ENCODE measurements at regions not wholly inside any gene's neighbourhood (a gene's known extent, or its start where the extent isn't known, plus 50 kb on each side); places are given as distances from the start of the nearest gene placed in this dataset.
"Not testable (repeated sequence)": the region's sequence is repeated elsewhere in the genome, so short reads cannot be mapped to it uniquely, and the experiment has no call there.

DNA sequence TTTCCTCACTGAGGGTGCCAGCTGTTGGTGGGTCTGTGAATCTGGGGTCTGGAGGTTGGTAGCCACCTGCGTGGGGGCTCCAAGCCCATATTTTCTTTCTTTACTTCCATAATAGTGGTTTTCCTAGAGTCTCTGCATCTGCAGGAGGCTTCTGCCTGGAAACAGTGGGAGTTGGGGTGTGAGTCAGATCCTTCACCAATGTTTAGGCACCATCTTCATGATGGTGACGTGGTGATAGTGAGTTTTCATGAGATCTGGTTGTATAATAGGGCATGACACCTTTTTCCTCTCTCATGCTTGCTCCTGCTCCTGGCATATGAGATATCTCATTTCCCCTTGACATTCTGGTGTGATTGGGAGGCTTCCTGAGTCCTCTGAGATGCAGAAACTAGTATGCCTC is 832.9 kb downstream of the FOXD4L5 start:
- H3K27ac ChIP-seq; DNase-seq (ENCODE audit: low read depth in 1 of 2, low spot score in 1 of 2); H3K4me2 ChIP-seq; ATAC-seq; H3K4me1 ChIP-seq; CTCF ChIA-PET; POLR2A ChIA-PET; H3K4me3 ChIP-seq; H3K9me3 ChIP-seq; FAIRE-seq: not testable (repeated sequence)
- 8% methylated on average over 2 of the region's 2 CpGs for WGBS (ENCODE audit: missing lambda C conversion rate)

DNA sequence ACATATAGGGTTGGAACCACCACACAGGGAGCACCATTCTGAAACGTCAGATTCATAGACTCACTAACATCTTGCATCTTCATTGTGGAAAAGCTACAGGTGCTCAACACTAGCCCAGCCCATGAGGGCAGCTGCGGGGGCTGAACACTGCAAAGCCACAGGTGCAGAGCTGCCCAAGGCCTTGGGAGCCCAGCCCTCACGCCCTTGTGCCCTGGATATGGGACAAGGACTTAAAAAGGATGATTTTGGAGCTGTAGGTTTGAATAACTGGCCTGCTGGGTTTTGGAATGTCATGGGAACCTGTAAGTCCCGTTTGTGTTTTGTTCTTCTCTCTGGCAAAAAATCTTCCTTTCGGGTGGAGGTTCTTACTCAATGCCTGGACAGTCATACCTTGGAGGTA is 834.4 kb downstream of the FOXD4L5 start:
- DNase-seq (ENCODE audit: low read depth in 1 of 2, low spot score in 1 of 2); CTCF ChIA-PET; H3K27ac ChIP-seq; H3K4me1 ChIP-seq; ATAC-seq; POLR2A ChIA-PET; H3K4me3 ChIP-seq; FAIRE-seq; H3K4me2 ChIP-seq; H3K9me3 ChIP-seq: not testable (repeated sequence)
- WGBS (ENCODE audit: missing lambda C conversion rate), result 52% methylated on average over 2 of the region's 5 CpGs

DNA sequence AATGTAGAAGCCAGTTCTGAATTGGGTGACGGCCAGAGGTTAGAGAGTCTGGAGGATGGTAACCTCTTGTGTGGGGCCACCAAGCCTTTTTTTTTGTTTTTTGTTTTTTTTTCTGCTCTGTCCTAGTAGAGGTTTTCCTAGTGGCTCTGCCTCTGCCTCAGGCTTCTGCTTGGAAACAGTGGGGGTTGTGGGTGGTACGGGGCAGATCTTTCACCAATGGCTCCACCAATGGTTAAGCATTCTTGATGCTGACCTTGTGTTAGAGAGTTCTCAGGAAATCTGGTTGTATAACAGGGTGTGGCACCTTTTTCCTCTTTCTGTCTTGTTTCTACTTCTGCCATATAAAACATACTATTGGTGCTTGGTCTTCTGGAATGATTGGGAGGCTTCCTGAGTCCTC is 836.0 kb downstream of the FOXD4L5 start:
- H3K27ac ChIP-seq; DNase-seq (ENCODE audit: low read depth in 1 of 2, low spot score in 1 of 2); H3K9me3 ChIP-seq; H3K4me1 ChIP-seq; H3K4me3 ChIP-seq; POLR2A ChIA-PET; ATAC-seq; CTCF ChIA-PET; H3K4me2 ChIP-seq; FAIRE-seq: not testable (repeated sequence)
- WGBS (ENCODE audit: missing lambda C conversion rate), result 73% methylated on average over 2 of the region's 2 CpGs

DNA sequence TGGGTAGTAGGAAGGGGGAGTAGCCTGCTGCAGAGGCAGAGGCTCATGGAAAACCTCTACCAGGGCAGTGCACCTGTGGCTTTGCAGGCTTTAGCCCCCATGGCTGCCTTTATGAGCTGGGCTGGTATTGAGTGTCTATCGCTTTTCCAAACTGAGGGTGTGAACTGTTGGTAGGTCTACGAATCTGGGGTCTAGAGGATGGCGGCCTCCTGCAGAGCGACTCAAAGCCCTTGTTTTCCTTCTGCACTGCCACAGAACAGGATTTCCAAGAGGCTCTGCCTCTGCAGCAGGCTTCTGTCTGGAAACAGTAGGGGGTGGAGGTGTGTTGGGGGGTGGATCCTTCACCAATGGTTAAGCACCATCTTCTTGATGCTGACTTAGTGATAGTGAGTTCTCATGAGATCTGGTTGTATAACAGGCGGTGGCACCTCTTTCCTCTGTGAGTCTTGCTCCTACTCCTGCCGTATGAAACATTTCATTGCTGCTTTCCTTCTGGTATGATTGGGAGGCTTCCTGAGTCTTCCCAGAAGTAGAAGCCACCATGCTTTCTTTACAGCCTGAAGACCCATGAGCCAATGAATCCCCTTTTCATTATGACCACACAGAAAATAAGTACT is 840.0 kb downstream of the FOXD4L5 start:
- H3K9me3 ChIP-seq; POLR2A ChIA-PET; H3K4me2 ChIP-seq; H3K4me1 ChIP-seq; ATAC-seq; FAIRE-seq; H3K27ac ChIP-seq; DNase-seq (ENCODE audit: low read depth in 1 of 2, low spot score in 1 of 2); CTCF ChIA-PET; H3K4me3 ChIP-seq: not testable (repeated sequence)
- 65% methylated on average over 6 of the region's 6 CpGs for WGBS (ENCODE audit: missing lambda C conversion rate)

DNA sequence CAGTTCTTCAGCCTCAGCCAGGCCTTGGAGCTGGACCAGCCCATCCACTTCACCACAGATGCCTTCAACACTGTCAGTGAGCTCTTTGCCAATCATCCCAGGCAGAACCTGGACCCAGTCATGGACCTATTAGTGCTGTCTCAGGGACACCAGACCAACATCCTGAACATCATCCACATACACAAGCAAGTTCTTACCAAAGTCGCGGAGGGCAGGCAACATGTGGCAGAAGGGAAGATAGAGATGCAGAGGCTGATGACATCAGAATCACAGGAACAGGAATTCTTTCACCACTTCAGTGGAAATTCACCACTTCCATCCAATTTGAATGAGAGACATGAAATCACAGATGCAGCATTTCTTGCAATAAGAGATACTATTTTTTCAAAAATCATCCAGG is 845.3 kb downstream of the FOXD4L5 start:
- H3K9me3 ChIP-seq; POLR2A ChIA-PET; DNase-seq (ENCODE audit: low read depth in 1 of 2, low spot score in 1 of 2); H3K4me1 ChIP-seq; H3K4me2 ChIP-seq; H3K4me3 ChIP-seq; FAIRE-seq; CTCF ChIA-PET; ATAC-seq; H3K27ac ChIP-seq: not testable (repeated sequence)
- 100% methylated on average over 2 of the region's 2 CpGs for WGBS (ENCODE audit: missing lambda C conversion rate)

Small RNAs in the stretch of these regions (small RNA-seq; reads per million reads assigned to genes)
- gene AL773524.1, result 0 reads per million in 6 experiments

Measured in A549 (cell line).